ENCODE measurements at regions not wholly inside any gene's neighbourhood (a gene's known extent, or its start where the extent isn't known, plus 50 kb on each side); places are given as distances from the start of the nearest gene placed in this dataset.

DNA sequence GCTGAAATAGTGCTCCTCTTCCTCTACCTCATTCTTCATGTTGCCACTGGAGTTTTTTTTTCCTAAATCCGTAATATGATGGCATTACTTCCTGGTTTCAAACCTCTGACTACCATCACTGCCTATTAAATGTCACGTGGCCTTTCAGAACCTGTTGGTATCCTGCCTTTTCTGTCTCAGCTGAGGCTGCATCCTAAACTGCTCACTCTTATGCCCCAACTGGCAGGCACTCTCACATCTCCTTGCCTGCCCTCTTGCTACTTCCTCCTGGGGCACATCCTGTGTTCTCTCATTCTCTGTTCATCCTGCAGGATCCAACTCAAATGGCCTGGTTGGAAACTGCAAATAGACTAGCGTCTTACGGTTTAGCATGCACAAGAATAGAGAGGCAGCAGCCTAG is 468.1 kb upstream of the FANCL start:
- H3K27ac ChIP-seq: no peak overlapping the region
- no peaks in the 10 kb centered on the region for H3K9me3 ChIP-seq
- H3K36me3 ChIP-seq: no peaks in the 10 kb centered on the region
- intact Hi-C loops (cut with DNase I): no loop called here
- no peak overlapping the region for H3K4me3 ChIP-seq
- H3K9ac ChIP-seq (ENCODE audit: low read depth in 2 of 2, low read length in 2 of 2): no peak overlapping the region
- H3K4me1 ChIP-seq: no peaks in the 10 kb centered on the region
- DNase-seq: no peak
- TF ChIP-seq CTCF (IDR thresholded peaks at IDR 0.05): no peak
- no peaks in the 10 kb centered on the region for H3K27me3 ChIP-seq

- no peak for DNase-seq
- intact Hi-C loops (cut with DNase I): no loop called here
- Histone ChIP-seq H3K27me3 (no peaks in the 10 kb centered on the region), H3K9me3 (no peaks in the 10 kb centered on the region), H3K36me3 (no peaks in the 10 kb centered on the region), H3K9ac (ENCODE audit: low read depth in 2 of 2, low read length in 2 of 2) (no peak overlapping the region), H3K4me1 (no peaks in the 10 kb centered on the region), H3K27ac (no peak overlapping the region), H3K4me3 (no peak overlapping the region)
- no peak for TF ChIP-seq CTCF (IDR thresholded peaks at IDR 0.05)
These were observed 467.4 kb upstream of the FANCL start for GRCh38 chr2:58708565-58708964.

GRCh38 chr2:58702302-58702885 is 461.3 kb upstream of the FANCL start:
- TF ChIP-seq CTCF (IDR thresholded peaks at IDR 0.05): no peak
- Histone ChIP-seq H3K27me3 (no peaks in the 10 kb centered on the region), H3K36me3 (no peaks in the 10 kb centered on the region), H3K9ac (ENCODE audit: low read depth in 2 of 2, low read length in 2 of 2) (no peak overlapping the region), H3K4me3 (no peak overlapping the region), H3K27ac (no peak overlapping the region), H3K4me1 (no peaks in the 10 kb centered on the region), H3K9me3 (no peaks in the 10 kb centered on the region)
- intact Hi-C loops (cut with DNase I): no loop called here
- DNase-seq: no peak

DNA sequence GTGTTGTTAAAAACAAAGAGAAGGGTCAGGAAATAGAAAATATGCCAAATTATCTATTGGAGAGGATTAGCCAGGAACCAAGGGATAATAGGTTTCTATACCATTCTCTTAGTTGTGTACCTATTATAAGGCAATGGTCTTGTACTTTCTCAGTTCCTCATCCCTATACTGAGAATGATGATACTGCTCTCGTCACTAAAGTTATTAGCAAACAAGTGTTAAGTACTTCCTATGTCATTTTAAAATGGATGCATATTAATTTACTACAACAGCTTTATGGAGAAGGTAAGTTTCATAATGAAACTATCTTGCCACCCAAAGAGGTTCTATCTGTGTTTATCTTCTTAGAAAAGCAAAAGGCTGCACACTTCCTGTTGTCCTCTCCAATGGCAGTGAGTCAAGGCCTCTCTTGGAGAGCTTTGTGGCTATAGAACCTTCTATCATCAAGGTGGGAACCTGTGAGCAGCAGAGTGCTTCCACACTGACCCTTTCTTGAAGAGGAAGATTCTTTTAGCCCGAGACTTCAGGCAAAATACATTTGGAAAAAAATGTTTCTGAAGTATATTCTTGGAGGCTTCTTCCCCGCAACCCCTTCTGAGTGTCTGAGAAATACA is 460.7 kb upstream of the FANCL start:
- H3K36me3 ChIP-seq: no peaks in the 10 kb centered on the region
- no peaks in the 10 kb centered on the region for H3K4me1 ChIP-seq
- no peaks in the 10 kb centered on the region for H3K27me3 ChIP-seq
- H3K9ac ChIP-seq (ENCODE audit: low read depth in 2 of 2, low read length in 2 of 2): no peak overlapping the region
- no peak overlapping the region for H3K27ac ChIP-seq
- intact Hi-C loops (cut with DNase I): no loop called here
- no peak for TF ChIP-seq CTCF (IDR thresholded peaks at IDR 0.05)
- no peak overlapping the region for H3K4me3 ChIP-seq
- no peak for DNase-seq
- H3K9me3 ChIP-seq: no peaks in the 10 kb centered on the region

DNA sequence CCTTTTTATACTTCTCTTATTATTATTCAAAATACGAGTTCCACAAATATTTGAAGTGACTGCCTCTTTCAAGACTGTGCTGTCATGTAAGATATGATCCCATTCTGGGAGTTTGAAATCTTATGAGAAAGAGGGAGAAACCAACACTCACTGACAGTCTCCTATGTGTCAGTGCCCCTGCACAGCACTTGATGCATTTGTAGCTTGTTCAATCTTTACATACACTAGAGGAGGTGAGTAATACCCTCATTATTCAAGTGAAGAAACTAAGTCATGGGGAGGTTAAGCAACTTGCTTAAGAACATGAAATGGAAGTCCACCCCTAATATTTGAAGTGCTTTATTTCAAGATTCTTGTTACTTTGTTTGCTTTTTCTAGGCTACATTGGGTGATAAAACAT is 459.5 kb upstream of the FANCL start:
- no peaks in the 10 kb centered on the region for H3K36me3 ChIP-seq
- H3K27ac ChIP-seq: no peak overlapping the region
- intact Hi-C loops (cut with DNase I): no loop called here
- no peak for DNase-seq
- H3K4me3 ChIP-seq: no peak overlapping the region
- no peaks in the 10 kb centered on the region for H3K4me1 ChIP-seq
- no peak overlapping the region for H3K9ac ChIP-seq (ENCODE audit: low read depth in 2 of 2, low read length in 2 of 2)
- no peak for TF ChIP-seq CTCF (IDR thresholded peaks at IDR 0.05)
- H3K9me3 ChIP-seq: no peaks in the 10 kb centered on the region
- no peaks in the 10 kb centered on the region for H3K27me3 ChIP-seq
